Activated naive CD8-positive, alpha-beta T cell treated with anti-CD3 and anti-CD28 coated beads, Interleukin-2, amount 50 U/mL, for 16 hours (primary cell): ENCODE measurements at regions not wholly inside any gene's neighbourhood (a gene's known extent, or its start where the extent isn't known, plus 50 kb on each side); places are given as distances from the start of the nearest gene placed in this dataset.
"Not testable (repeated sequence)": the region's sequence is repeated elsewhere in the genome, so short reads cannot be mapped to it uniquely, and the experiment has no call there.

Experiments used
- DNase-seq: peaks from one replicate; pipeline ENCODE4 v3.0.0-alpha.2; 2020; ENCODE audit warnings: low read depth, low spot score

DNA sequence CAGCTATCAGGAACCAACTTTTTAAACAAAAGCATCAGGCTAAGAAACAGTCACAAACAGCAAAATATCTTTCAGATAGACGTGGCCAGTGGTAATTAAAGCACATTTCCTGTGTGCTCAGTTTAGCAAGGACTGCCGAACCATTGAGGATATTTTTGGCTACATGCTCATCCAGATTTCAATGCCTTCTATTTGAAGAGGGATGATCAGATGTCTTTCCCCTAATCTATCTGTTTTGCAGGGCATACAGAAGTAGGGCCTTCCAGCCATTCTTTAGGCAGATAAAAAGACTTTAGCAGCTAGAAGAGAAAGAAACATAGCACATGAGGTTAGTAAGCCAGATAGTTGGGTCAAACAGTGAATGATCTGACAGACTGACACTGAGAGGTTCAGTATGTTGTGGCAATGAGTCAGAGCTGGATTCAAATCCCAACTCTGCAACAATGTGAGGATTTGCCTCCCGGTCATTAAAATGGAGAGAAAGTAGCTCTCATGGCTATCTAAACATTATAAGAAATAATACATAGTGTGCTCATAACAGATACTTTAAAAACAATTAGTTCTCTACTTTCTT lies 100.0 kb upstream of the PRKG2 start:
- no peak for DNase-seq

DNA sequence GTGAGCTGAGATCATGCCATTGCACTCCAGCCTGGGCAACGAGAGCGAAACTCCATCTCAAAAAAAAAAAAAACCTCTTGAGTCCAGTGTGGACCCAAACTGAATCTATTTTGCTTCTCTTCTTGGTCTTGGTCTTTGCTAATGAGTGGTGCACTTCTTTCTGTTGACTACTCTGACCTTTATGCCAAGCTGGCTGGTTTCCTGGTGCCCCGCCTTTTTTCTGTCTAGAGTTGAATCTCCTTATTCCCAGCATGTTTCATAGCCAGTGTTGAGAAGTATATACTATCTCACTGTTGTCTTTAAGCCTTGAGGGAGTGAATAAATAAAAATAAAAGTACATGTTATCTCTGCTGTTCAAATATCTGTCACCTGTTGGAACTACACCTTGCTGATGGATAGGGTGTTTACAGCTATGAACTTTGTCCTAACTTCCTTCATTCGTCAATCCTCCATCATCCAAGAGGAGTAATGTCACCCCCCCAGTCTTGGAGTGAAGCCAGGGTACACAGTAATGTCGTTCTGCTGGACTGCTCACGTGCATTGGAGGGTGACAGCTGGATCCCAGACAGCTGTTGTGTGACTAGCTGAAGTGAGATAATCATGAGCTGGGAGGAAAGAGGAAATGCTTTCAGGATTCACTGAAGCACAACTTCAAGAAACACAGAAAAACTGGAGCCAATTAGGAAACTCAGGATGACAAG lies 99.3 kb upstream of the PRKG2 start:
- no peak for DNase-seq

DNA sequence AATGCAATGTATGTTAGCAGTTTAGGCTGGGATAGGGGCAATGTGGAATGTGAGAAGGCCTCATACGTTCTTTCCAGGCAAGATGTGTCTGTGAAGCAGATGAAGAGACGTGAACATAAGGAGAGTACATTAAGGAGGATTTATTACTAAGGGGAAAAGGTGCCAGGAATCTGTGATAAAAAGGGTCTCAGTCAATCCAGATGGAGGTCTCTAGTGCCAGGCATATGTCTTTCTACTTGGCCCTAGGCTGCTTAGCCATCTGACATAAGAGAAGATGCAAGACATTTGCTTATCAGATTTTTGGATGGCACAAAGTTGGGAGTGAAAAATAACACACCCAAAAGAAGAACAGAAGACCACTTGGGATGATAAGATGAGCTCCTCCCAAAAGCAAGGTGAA lies 93.0 kb upstream of the PRKG2 start:
- DNase-seq = no peak

DNA sequence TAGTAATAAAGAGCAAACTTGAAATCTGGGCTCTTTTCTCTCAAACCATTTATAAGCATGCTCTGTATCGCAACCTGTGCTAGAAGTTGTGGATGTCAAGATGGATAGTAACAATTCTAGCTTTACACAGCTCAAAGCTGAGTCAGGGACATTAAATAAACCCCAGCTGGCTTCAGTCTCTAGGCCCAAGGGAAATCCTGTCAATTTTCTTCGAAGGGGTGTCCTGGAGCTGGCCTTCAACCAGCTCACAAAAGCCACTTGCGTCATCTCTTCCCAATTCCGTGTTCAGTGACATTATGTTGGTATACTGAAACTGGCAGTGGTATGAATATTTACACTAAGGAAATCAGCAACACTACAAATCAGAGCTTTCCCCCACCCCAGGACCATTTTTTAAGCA lies 89.8 kb upstream of the PRKG2 start:
- DNase-seq = no peak

DNA sequence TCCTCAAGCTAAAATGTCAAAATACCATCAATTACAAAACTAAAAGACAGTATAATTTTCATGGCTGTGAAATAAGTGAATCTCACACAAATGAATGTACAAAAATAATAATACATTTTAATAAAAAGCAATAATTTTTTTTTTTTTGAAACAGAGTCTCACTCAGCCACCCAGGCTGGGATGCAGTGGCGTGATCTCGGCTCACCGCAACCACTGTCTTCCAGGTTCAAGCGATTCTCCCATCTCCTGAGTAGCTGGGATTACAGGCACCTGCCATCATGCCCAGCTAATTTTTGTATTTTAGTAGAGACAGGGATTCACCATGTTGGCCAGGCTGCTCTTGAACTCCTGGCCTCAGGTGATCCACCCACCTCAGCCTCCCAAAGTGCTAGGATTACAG lies 85.3 kb upstream of the PRKG2 start:
- not testable (repeated sequence) for DNase-seq

DNA sequence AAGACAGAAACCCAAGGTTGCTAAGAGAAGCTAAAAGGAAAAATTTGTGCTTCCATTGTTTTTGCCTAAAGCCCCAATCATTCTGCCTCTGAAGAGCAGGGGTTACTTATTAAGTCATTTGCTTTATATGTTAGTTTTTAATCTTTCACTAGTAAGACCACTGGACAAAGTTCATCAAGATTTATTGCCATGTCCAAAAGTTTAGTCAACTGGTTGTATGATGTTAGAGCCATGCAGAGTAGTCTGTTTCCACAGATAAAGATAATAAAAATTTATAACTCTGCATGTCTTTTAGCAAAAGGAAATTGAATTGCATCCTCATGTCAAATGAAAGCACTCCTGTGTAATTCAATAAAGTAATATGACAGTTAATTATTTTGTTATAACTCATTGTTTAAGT lies 75.8 kb upstream of the PRKG2 start:
- no peak for DNase-seq

DNA sequence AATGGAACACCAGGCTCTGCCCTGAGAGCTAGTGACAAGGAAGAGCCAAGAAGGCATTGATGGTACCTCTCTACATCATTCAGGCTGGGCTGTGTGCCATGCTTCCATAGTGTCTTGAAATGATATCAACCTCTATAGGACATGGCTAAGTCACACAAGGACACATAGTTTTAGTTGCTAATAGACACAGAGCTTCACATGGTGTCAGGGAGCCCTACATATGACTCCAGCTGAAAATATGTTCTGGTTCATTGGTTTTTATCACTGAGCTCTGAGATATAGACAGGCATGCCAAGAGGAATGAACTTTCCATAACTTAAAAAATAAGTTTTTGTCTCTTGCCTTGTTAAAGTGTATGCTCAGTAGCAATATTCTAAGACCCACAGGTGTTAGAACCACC lies 72.1 kb upstream of the PRKG2 start:
- no peak for DNase-seq

DNA sequence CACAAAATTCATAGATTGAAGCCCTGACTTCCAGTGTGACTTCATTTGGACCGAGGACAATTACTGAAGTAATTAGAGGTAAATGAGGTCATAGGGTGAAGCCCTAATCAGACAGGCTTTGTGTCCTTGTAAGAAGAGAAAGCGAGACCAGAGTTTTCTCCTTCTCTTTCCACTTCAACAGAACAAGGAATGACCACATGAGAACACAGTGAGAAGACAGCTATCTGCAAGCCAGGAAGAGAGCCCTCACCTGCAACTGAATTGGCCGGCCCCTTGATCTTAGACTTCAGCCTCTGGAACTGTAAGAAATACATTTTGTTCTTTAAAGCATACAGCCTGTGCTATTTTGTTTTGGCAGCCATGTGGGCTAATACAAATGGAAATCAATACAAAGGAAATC lies 67.1 kb upstream of the PRKG2 start:
- DNase-seq = no peak

DNA sequence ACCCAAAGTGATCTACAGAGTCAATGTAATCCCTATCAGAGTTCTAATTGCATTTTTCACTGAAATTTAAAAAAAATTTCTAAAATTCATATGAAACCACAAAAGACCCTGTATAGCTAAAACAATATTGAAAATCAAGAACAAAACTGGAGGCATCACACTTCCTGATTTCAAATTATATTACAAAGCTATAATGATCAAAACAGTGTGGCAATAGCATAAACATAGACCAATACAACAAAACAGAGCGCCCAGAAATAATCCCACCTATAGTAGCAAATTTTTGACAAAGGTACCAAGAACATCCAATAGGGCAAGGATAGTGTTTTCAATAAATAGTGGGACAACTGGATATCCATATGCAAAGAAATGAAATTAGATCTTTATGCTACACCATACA lies 59.4 kb upstream of the PRKG2 start:
- no peak for DNase-seq

DNA sequence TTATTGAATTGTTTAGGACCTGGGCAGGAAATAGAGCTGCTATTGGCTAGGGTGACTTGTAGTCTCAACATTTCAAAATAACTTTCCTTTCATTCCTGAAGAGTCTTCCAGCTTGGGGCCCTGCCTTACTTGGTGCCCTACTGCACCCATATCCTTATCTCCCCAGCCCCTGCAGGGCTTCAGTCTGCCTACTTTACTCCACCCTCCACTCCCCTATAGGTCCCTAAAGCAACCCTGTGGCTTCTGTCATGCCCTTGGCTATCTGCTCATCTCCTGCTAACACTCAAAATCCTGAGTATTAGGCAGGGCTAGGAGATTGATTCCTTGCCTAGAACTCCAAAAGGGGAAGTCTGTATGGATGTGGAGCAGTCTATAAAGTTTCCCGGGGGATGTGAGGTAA lies 57.6 kb upstream of the PRKG2 start:
- no peak for DNase-seq
